Neuronal stem cell (in vitro differentiated cells): ENCODE measurements at regions not wholly inside any gene's neighbourhood (a gene's known extent, or its start where the extent isn't known, plus 50 kb on each side); places are given as distances from the start of the nearest gene placed in this dataset.

Experiments
- DNase-seq: peaks from one replicate; pipeline ENCODE4 v3.0.0-alpha.2; 2013; ENCODE audit warnings: low spot score
- H2AFZ ChIP-seq: one replicate; pipeline ENCODE4 v1.6.1; 2013; ENCODE audit warnings: mild to moderate bottlenecking, low read length, inconsistent platforms
- H2AK5ac ChIP-seq: 2 replicates; pipeline ENCODE4 v1.6.1; 2013; ENCODE audit warnings: low read depth, mild to moderate bottlenecking, inconsistent platforms, low read length, moderate library complexity, mixed read lengths
- H2BK120ac ChIP-seq: 2 replicates; pipeline ENCODE4 v1.6.1; 2013; ENCODE audit warnings: low read depth, mild to moderate bottlenecking, inconsistent platforms, low read length, moderate library complexity, mixed read lengths
- H2BK12ac ChIP-seq: one replicate; pipeline ENCODE4 v1.6.1; 2013; ENCODE audit warnings: low read length, inconsistent platforms
- H2BK15ac ChIP-seq: 2 replicates; pipeline ENCODE4 v1.6.1; 2013; ENCODE audit warnings: mild to moderate bottlenecking, low read length, inconsistent platforms, mixed read lengths
- H2BK5ac ChIP-seq: one replicate; pipeline ENCODE4 v1.6.1; 2013; ENCODE audit warnings: inconsistent platforms, mild to moderate bottlenecking, low read length, moderate library complexity
- H3K14ac ChIP-seq: one replicate; pipeline ENCODE4 v1.6.1; 2013; ENCODE audit warnings: low read length, inconsistent platforms
- H3K18ac ChIP-seq: 2 replicates; pipeline ENCODE4 v1.6.1; 2013; ENCODE audit warnings: low read length, inconsistent platforms
- H3K23ac ChIP-seq: 2 replicates; pipeline ENCODE4 v1.6.1; 2013; ENCODE audit warnings: low read depth, mild to moderate bottlenecking, mixed read lengths, low read length, inconsistent platforms; ENCODE audit not compliant: poor library complexity
- H3K27ac ChIP-seq: replicated peaks from 3 replicates; pipeline ENCODE4 v1.5.1; 2013; ENCODE audit warnings: low read length, inconsistent platforms
- H3K27me3 ChIP-seq, 3 experiments: 2 replicates each; pipeline ENCODE4 v1.6.1; 2013; ENCODE audit warnings: low read length in 3 of 3, mild to moderate bottlenecking in 2 of 3, inconsistent platforms in 1 of 3, low read depth in 1 of 3, mixed read lengths in 1 of 3, moderate library complexity in 1 of 3; ENCODE audit not compliant: control insufficient read depth in 3 of 3, insufficient read depth in 3 of 3
- H3K36me3 ChIP-seq, 2 donors: replicated peaks in 1 of 2; 2 replicates each; pipeline ENCODE4 v1.6.1; 2013; ENCODE audit warnings: low read length in 2 of 2; ENCODE audit not compliant: control insufficient read depth in 2 of 2, insufficient read depth in 2 of 2
- H3K4ac ChIP-seq: 2 replicates; pipeline ENCODE4 v1.6.1; 2013; ENCODE audit warnings: inconsistent platforms, mild to moderate bottlenecking, low read length, moderate library complexity
- H3K4me1 ChIP-seq, 2 donors: 1 replicate in 1 of 2; 2 replicates in 1 of 2; pipeline ENCODE4 v1.6.1; 2013; ENCODE audit warnings: low read length in 2 of 2, low read depth in 1 of 2; ENCODE audit not compliant: control insufficient read depth in 2 of 2, insufficient read depth in 1 of 2
- H3K4me2 ChIP-seq: one replicate; pipeline ENCODE4 v1.6.1; 2013; ENCODE audit warnings: mild to moderate bottlenecking, low read length, inconsistent platforms; ENCODE audit not compliant: insufficient read depth, poor library complexity, severe bottlenecking
- H3K4me3 ChIP-seq, 2 donors: 2 replicates each; pipeline ENCODE4 v1.5.1; 2013; ENCODE audit warnings: low read length in 2 of 2, mild to moderate bottlenecking in 2 of 2, inconsistent platforms in 1 of 2, moderate library complexity in 1 of 2
- H3K79me1 ChIP-seq: one replicate; pipeline ENCODE4 v1.6.1; 2013; ENCODE audit warnings: low read depth, mild to moderate bottlenecking, inconsistent platforms, low read length, moderate library complexity
- H3K9ac ChIP-seq: one replicate; pipeline ENCODE4 v1.6.1; 2013; ENCODE audit warnings: mild to moderate bottlenecking, low read depth, low read length, inconsistent platforms; ENCODE audit not compliant: poor library complexity
- H3K9me3 ChIP-seq, 2 donors: replicated peaks in 1 of 2; 2 replicates each; pipeline versions ENCODE3 to v1.6.1; 2013; ENCODE audit warnings: low read length in 2 of 2, mild to moderate bottlenecking in 2 of 2, inconsistent platforms in 1 of 2, low read depth in 1 of 2, mixed read lengths in 1 of 2, moderate library complexity in 1 of 2; ENCODE audit not compliant: control insufficient read depth in 2 of 2, insufficient read depth in 1 of 2
- H4K8ac ChIP-seq: one replicate; pipeline ENCODE4 v1.6.1; 2013; ENCODE audit warnings: low read depth, mild to moderate bottlenecking, inconsistent platforms, low read length, moderate library complexity
- H4K91ac ChIP-seq: one replicate; pipeline ENCODE4 v1.6.1; 2013; ENCODE audit warnings: low read length, low read depth, mild to moderate bottlenecking, inconsistent platforms; ENCODE audit not compliant: poor library complexity
- WGBS, 2 donors: extraction: QIAGEN DNeasy Blood & Tissue Kit; methylation state at CpG; one replicate each; pipeline ENCODE4 v1.1.7; 2013; ENCODE audit warnings: missing lambda C conversion rate in 2 of 2, mixed read lengths in 1 of 2; ENCODE audit not compliant: insufficient read length in 2 of 2, insufficient replicate concordance in 1 of 2; ENCODE audit errors: extremely low coverage in 2 of 2; 5-methylcytosine and 5-hydroxymethylcytosine counted together

GRCh38 chr20:22717466-22717865 lies 133.1 kb upstream of the FOXA2 start:
- Histone ChIP-seq H3K4ac (no peak overlapping the region), H3K27me3 (no peaks in the 10 kb centered on the region), H2AK5ac (no peak overlapping the region), H3K4me3 (no peak overlapping the region), H3K4me2 (no peak overlapping the region), H4K8ac (no peak overlapping the region), H3K79me1 (no peaks in the 10 kb centered on the region), H4K91ac (no peak overlapping the region), H3K23ac (no peak overlapping the region), H2BK12ac (no peak overlapping the region), H3K14ac (no peak overlapping the region), H3K9me3 (no peaks in the 10 kb centered on the region), H2BK5ac (no peak overlapping the region), H3K36me3 (no peaks in the 10 kb centered on the region), H3K18ac (no peak overlapping the region), H2AFZ (no peak overlapping the region), H2BK120ac (no peak overlapping the region), H3K9ac (no peak overlapping the region), H2BK15ac (no peak overlapping the region), H3K4me1 (no peaks in the 10 kb centered on the region), H3K27ac (no peak overlapping the region)
- WGBS, 2 donors: no CpG with 5 or more reads among the region's 4 CpGs
- no peak for DNase-seq

GRCh38 chr20:22719167-22719591 lies 134.8 kb upstream of the FOXA2 start:
- H4K8ac ChIP-seq: no peak overlapping the region
- H3K4ac ChIP-seq: no peak overlapping the region
- no CpG with 5 or more reads among the region's 7 CpGs for WGBS, 2 donors
- H2BK15ac ChIP-seq: no peak overlapping the region
- no peak overlapping the region for H3K23ac ChIP-seq
- DNase-seq: no peak
- H3K4me3 ChIP-seq: no peak overlapping the region
- H3K4me2 ChIP-seq: no peak overlapping the region
- no peaks in the 10 kb centered on the region for H3K36me3 ChIP-seq
- no peak overlapping the region for H3K9ac ChIP-seq
- no peaks in the 10 kb centered on the region for H3K27me3 ChIP-seq
- no peaks in the 10 kb centered on the region for H3K4me1 ChIP-seq
- H2AFZ ChIP-seq: no peak overlapping the region
- no peak overlapping the region for H2BK120ac ChIP-seq
- no peak overlapping the region for H2BK5ac ChIP-seq
- no peaks in the 10 kb centered on the region for H3K9me3 ChIP-seq
- no peak overlapping the region for H2BK12ac ChIP-seq
- H3K18ac ChIP-seq: no peak overlapping the region
- H3K14ac ChIP-seq: no peak overlapping the region
- H3K27ac ChIP-seq: no peak overlapping the region
- H4K91ac ChIP-seq: no peak overlapping the region
- H2AK5ac ChIP-seq: no peak overlapping the region
- no peaks in the 10 kb centered on the region for H3K79me1 ChIP-seq

GRCh38 chr20:22720206-22720605 lies 135.8 kb upstream of the FOXA2 start:
- Histone ChIP-seq H2AFZ (no peak overlapping the region), H4K91ac (no peak overlapping the region), H2BK5ac (no peak overlapping the region), H2AK5ac (no peak overlapping the region), H4K8ac (no peak overlapping the region), H3K9me3 (no peaks in the 10 kb centered on the region), H3K9ac (no peak overlapping the region), H3K27me3 (no peaks in the 10 kb centered on the region), H3K79me1 (no peaks in the 10 kb centered on the region), H3K14ac (no peak overlapping the region), H3K4me1 (no peaks in the 10 kb centered on the region), H2BK15ac (no peak overlapping the region), H3K27ac (no peak overlapping the region), H3K4ac (no peak overlapping the region), H3K4me2 (no peak overlapping the region), H3K23ac (no peak overlapping the region), H3K18ac (no peak overlapping the region), H2BK12ac (no peak overlapping the region), H3K36me3 (no peaks in the 10 kb centered on the region), H3K4me3 (no peak overlapping the region), H2BK120ac (no peak overlapping the region)
- no peak for DNase-seq
- no CpG with 5 or more reads among the region's 2 CpGs for WGBS, 2 donors

- WGBS, 2 donors: no CpG with 5 or more reads among the region's 1 CpG
- no peak overlapping the region for H3K4ac ChIP-seq
- H4K91ac ChIP-seq: no peak overlapping the region
- H2AFZ ChIP-seq: no peak overlapping the region
- DNase-seq: no peak
- no peaks in the 10 kb centered on the region for H3K79me1 ChIP-seq
- H3K9ac ChIP-seq: peak overlapping the region; percentile 15
- H2BK15ac ChIP-seq: no peak overlapping the region
- no peak overlapping the region for H3K14ac ChIP-seq
- H2BK5ac ChIP-seq: no peak overlapping the region
- H2BK12ac ChIP-seq: no peak overlapping the region
- H2BK120ac ChIP-seq: no peak overlapping the region
- no peak overlapping the region for H3K4me2 ChIP-seq
- no peaks in the 10 kb centered on the region for H3K9me3 ChIP-seq
- no peak overlapping the region for H4K8ac ChIP-seq
- H2AK5ac ChIP-seq: no peak overlapping the region
- no peak overlapping the region for H3K27ac ChIP-seq
- H3K4me3 ChIP-seq: no peak overlapping the region
- no peaks in the 10 kb centered on the region for H3K4me1 ChIP-seq
- no peak overlapping the region for H3K23ac ChIP-seq
- no peaks in the 10 kb centered on the region for H3K27me3 ChIP-seq
- H3K18ac ChIP-seq: no peak overlapping the region
- H3K36me3 ChIP-seq: no peaks in the 10 kb centered on the region
These were observed 138.4 kb upstream of the FOXA2 start for GRCh38 chr20:22722811-22723210.
